ENCODE measurements at regions not wholly inside any gene's neighbourhood (a gene's known extent, or its start where the extent isn't known, plus 50 kb on each side); places are given as distances from the start of the nearest gene placed in this dataset.

DNA sequence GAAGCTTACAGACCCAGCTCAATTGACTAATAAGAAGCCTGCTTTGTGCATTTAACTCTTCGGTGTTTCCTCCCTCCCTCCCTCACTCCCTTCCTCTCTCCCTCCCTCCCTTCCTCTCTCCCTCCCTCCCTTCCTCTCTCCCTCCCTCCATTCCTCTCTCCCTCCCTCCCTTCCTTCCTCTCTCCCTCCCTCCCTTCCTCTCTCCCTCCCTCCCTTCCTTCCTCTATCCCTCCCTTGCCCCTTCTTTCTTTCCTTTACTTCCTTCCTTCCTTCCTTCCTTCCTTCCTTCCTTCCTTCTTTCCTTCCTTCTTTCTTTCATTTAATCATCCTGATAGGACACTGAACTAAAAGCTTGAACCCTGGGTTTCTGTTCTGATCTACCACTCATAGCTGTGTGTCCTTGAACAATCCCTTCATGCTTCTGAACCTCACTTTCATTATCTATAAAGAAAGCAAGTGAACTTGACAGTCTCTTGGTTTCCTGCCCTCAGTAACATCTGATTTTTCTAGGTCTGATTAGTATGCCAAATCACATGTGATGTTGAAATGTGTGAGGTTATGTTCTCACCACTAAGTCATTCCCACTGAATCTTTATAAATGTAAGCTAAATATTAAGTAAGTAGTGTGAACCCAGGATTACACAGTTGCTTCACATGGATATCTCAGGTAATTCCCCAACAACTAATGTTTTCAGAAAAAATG lies 132.3 kb upstream of the BMP2 start:
- no peaks in the 10 kb centered on the region for H3K27me3 ChIP-seq
- TF ChIP-seq, protein P1, sequence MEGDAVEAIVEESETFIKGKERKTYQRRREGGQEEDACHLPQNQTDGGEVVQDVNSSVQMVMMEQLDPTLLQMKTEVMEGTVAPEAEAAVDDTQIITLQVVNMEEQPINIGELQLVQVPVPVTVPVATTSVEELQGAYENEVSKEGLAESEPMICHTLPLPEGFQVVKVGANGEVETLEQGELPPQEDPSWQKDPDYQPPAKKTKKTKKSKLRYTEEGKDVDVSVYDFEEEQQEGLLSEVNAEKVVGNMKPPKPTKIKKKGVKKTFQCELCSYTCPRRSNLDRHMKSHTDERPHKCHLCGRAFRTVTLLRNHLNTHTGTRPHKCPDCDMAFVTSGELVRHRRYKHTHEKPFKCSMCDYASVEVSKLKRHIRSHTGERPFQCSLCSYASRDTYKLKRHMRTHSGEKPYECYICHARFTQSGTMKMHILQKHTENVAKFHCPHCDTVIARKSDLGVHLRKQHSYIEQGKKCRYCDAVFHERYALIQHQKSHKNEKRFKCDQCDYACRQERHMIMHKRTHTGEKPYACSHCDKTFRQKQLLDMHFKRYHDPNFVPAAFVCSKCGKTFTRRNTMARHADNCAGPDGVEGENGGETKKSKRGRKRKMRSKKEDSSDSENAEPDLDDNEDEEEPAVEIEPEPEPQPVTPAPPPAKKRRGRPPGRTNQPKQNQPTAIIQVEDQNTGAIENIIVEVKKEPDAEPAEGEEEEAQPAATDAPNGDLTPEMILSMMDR (IDR thresholded peaks at IDR 0.05), result no peak
- no peaks in the 10 kb centered on the region for H3K9me3 ChIP-seq
- H3K27ac ChIP-seq, result no peak overlapping the region
- no peaks in the 10 kb centered on the region for H3K4me1 ChIP-seq (ENCODE audit: control insufficient read depth in 1 of 2, insufficient read depth in 1 of 2, low read depth in 1 of 2, low read length in 1 of 2)
- no peaks in the 10 kb centered on the region for H3K36me3 ChIP-seq
- H3K4me3 ChIP-seq (ENCODE audit: low read depth in 1 of 2, low read length in 1 of 2), result no peak overlapping the region

DNA sequence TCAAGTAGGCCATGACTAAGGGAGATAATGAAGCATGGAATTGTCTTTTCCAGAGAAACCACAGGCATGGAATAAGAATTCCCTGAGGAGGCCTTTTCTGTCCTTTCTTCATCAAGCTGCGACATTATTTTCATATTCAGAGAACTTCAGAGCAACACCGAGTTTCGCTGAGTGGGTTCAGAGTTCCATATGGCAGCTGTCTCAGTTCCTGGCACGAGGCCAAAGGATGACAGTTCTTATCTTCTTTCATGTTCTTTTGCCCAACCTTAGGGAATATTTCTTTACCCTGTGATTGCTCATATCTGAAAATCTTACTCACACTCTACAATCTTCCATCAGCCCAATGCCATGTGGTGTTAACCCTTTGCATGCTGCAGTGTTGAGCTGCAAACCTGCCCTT lies 135.3 kb upstream of the BMP2 start:
- H3K4me1 ChIP-seq (ENCODE audit: control insufficient read depth in 1 of 2, insufficient read depth in 1 of 2, low read depth in 1 of 2, low read length in 1 of 2), result no peaks in the 10 kb centered on the region
- TF ChIP-seq, protein P1 (IDR thresholded peaks at IDR 0.05), result no peak
- H3K36me3 ChIP-seq, result no peaks in the 10 kb centered on the region
- no peaks in the 10 kb centered on the region for H3K9me3 ChIP-seq
- no peak overlapping the region for H3K27ac ChIP-seq
- H3K4me3 ChIP-seq (ENCODE audit: low read depth in 1 of 2, low read length in 1 of 2), result no peak overlapping the region
- no peaks in the 10 kb centered on the region for H3K27me3 ChIP-seq

DNA sequence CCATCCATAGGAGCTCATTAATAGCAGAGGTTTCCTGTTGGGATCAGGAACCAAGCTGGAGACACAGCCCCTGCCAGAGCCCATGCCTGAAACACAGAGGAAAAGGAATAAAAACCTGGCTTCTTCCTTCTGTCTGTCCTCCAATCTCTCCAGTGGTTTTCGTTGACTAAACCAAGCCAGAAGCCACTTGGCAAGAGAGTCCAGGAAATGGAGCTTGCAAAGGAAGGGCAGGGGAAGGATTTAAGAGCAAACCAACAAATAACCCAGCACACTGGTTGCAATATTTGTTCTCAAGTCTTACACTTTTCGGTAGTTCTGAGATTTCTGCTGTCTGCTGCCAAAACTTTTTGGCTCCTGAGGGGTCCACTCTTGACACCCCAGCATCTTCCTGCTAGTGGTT lies 137.0 kb upstream of the BMP2 start:
- H3K9me3 ChIP-seq, result no peaks in the 10 kb centered on the region
- TF ChIP-seq, protein P1 (IDR thresholded peaks at IDR 0.05), result no peak

DNA sequence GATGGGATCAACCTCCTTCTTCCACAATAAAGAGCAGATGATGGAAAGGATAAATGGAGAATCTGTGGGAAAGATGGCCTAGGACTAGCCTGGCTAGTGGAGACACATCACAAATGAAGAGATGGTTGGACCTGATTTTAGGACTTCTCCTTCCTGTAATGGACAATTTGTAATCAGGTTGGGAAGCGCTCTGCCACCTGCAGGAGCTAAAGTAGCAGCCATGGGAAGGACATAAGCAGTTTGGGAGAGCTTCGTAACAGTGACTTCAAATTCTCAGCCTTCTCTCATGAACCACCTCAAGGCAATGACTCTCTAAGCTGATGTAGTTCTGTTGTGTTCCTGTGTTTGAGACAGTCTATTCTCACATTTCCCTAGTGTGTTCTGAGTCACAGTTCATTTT lies 137.9 kb upstream of the BMP2 start:
- Histone ChIP-seq H3K36me3 (no peaks in the 10 kb centered on the region), H3K27me3 (no peaks in the 10 kb centered on the region), H3K4me1 (ENCODE audit: control insufficient read depth in 1 of 2, insufficient read depth in 1 of 2, low read depth in 1 of 2, low read length in 1 of 2) (no peaks in the 10 kb centered on the region), H3K27ac (no peak overlapping the region), H3K4me3 (ENCODE audit: low read depth in 1 of 2, low read length in 1 of 2) (no peak overlapping the region), H3K9me3 (no peaks in the 10 kb centered on the region)
- TF ChIP-seq, protein P1 (IDR thresholded peaks at IDR 0.05), result no peak

More for the DNA sequence above, 137.0 kb upstream of the BMP2 start:
- Histone ChIP-seq H3K27ac (no peak overlapping the region), H3K27me3 (no peaks in the 10 kb centered on the region), H3K4me1 (ENCODE audit: control insufficient read depth in 1 of 2, insufficient read depth in 1 of 2, low read depth in 1 of 2, low read length in 1 of 2) (no peaks in the 10 kb centered on the region), H3K4me3 (ENCODE audit: low read depth in 1 of 2, low read length in 1 of 2) (no peak overlapping the region), H3K36me3 (no peaks in the 10 kb centered on the region)

DNA sequence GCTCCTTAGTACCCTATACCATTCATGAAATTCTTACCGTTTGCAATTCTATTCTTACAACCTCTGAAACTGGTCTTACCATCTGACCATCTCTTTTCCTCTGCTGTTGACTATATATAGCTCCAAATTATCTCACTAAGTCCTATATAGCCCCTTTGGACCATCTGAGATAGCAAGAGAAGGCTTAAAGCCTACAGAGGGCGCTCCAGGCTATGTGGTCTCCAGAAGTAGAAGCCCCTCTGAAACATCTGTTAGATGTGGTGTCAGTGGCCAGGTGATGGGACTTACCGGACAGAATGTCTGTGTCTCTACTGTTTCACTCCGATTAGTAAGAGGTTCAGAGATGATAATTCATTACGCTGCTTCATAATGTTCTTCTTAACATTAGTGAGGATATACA lies 140.7 kb upstream of the BMP2 start:
- Histone ChIP-seq H3K4me1 (ENCODE audit: control insufficient read depth in 1 of 2, insufficient read depth in 1 of 2, low read depth in 1 of 2, low read length in 1 of 2) (no peaks in the 10 kb centered on the region), H3K36me3 (no peaks in the 10 kb centered on the region), H3K27me3 (no peaks in the 10 kb centered on the region), H3K27ac (no peak overlapping the region), H3K9me3 (no peaks in the 10 kb centered on the region), H3K4me3 (ENCODE audit: low read depth in 1 of 2, low read length in 1 of 2) (no peak overlapping the region)
- TF ChIP-seq, protein P1 (IDR thresholded peaks at IDR 0.05), result no peak

All from neutrophil (primary cell).